Loucy (cell line): ENCODE measurements at regions not wholly inside any gene's neighbourhood (a gene's known extent, or its start where the extent isn't known, plus 50 kb on each side); places are given as distances from the start of the nearest gene placed in this dataset.

ENCODE experiments used
- H2AFZ ChIP-seq: fragments of 200-600 bp; sonication (generic); 2 replicates; pipeline ENCODE4 v1.6.0; 2016; ENCODE audit warnings: antibody characterized with exemption, mild to moderate bottlenecking, low read length, moderate library complexity
- H3F3A ChIP-seq: fragments of 200-600 bp; 2 replicates; pipeline ENCODE4 v1.6.0; 2016; ENCODE audit warnings: antibody characterized with exemption, low read depth, mild to moderate bottlenecking
- H3K27me3 ChIP-seq: fragments of 200-600 bp; sonication (generic); 2 replicates; pipeline ENCODE4 v1.6.1; 2014; ENCODE audit warnings: low read length, mild to moderate bottlenecking; ENCODE audit not compliant: insufficient read depth, poor library complexity, severe bottlenecking
- H3K36me3 ChIP-seq: fragments of 200-600 bp; sonication (generic); 2 replicates; pipeline ENCODE4 v1.6.1; 2016; ENCODE audit warnings: low read length; ENCODE audit not compliant: insufficient read depth
- H3K4me1 ChIP-seq: fragments of 200-600 bp; sonication (generic); 2 replicates; pipeline ENCODE4 v1.5.1; 2014; ENCODE audit warnings: low read length, mild to moderate bottlenecking; ENCODE audit not compliant: insufficient read depth, poor library complexity, severe bottlenecking
- H3K4me2 ChIP-seq: fragments of 200-600 bp; sonication (generic); 2 replicates; pipeline ENCODE4 v1.6.0; 2014; ENCODE audit warnings: antibody characterized with exemption, low read length, low read depth, mild to moderate bottlenecking; ENCODE audit not compliant: poor library complexity, severe bottlenecking
- H3K4me3 ChIP-seq: fragments of 200-600 bp; sonication (generic); 2 replicates; pipeline ENCODE4 v1.5.1; 2014; ENCODE audit warnings: low read length, mild to moderate bottlenecking, mixed read lengths; ENCODE audit not compliant: poor library complexity, severe bottlenecking
- H3K79me2 ChIP-seq: fragments of 200-600 bp; sonication (generic); 2 replicates; pipeline ENCODE4 v1.6.1; 2014; ENCODE audit warnings: low read length; ENCODE audit not compliant: insufficient read depth
- H3K9ac ChIP-seq: fragments of 200-600 bp; sonication (generic); 2 replicates; pipeline ENCODE4 v1.6.0; 2014; ENCODE audit warnings: mild to moderate bottlenecking, low read depth, low read length, moderate library complexity; ENCODE audit not compliant: poor library complexity, severe bottlenecking
- H3K9me2 ChIP-seq: fragments of 200-600 bp; sonication (generic); replicated peaks from 2 replicates; pipeline ENCODE4 v1.6.1; 2016; ENCODE audit warnings: low read depth, low read length, mixed read lengths
- H3K9me3 ChIP-seq: fragments of 200-600 bp; sonication (generic); 2 replicates; pipeline ENCODE4 v1.6.1; 2014; ENCODE audit warnings: mild to moderate bottlenecking, antibody characterized with exemption, low read length, low read depth; ENCODE audit not compliant: insufficient read depth
- H4K20me1 ChIP-seq: fragments of 200-600 bp; sonication (generic); 2 replicates; pipeline ENCODE4 v1.6.0; 2014; ENCODE audit warnings: antibody characterized with exemption, low read length, mild to moderate bottlenecking; ENCODE audit not compliant: insufficient read depth, poor library complexity, severe bottlenecking
- CTCF ChIP-seq: fragments of 200-600 bp; sonication (generic); conservative IDR thresholded peaks from 2 replicates; pipeline ENCODE4 v1.5.1; 2014; ENCODE audit warnings: mild to moderate bottlenecking, antibody characterized with exemption, low read length
- EZH2phosphoT487 ChIP-seq: fragments of 200-600 bp; IDR thresholded peaks from 2 replicates; pipeline ENCODE4 v1.6.1; 2018; ENCODE audit warnings: antibody characterized with exemption, mild to moderate bottlenecking, moderate library complexity, borderline replicate concordance

GRCh38 chr5:58121391-58121790 is 338.5 kb downstream of the PLK2 start:
- no peak overlapping the region for H3K9ac ChIP-seq
- H3K4me1 ChIP-seq: peaks cover 4% of the 10 kb centered on the region
- H4K20me1 ChIP-seq: no peaks in the 10 kb centered on the region
- H3K4me3 ChIP-seq: no peak overlapping the region
- TF ChIP-seq EZH2phosphoT487 (no peak), CTCF (no peak)
- H3K4me2 ChIP-seq: no peak overlapping the region
- H2AFZ ChIP-seq: no peak overlapping the region; the same call in 1 of the 2 replicates
- no peaks in the 10 kb centered on the region for H3K36me3 ChIP-seq
- H3K79me2 ChIP-seq: no peaks in the 10 kb centered on the region
- no peaks in the 10 kb centered on the region for H3K27me3 ChIP-seq
- H3K9me3 ChIP-seq: no peaks in the 10 kb centered on the region
- H3K9me2 ChIP-seq: no peaks in the 10 kb centered on the region
- no peaks in the 10 kb centered on the region for H3F3A ChIP-seq

GRCh38 chr5:58117542-58117941 is 342.3 kb downstream of the PLK2 start:
- Histone ChIP-seq H3K9me2 (no peaks in the 10 kb centered on the region), H3K27me3 (no peaks in the 10 kb centered on the region), H3K9ac (no peak overlapping the region), H3F3A (no peaks in the 10 kb centered on the region), H4K20me1 (no peaks in the 10 kb centered on the region), H3K4me1 (peaks cover 4% of the 10 kb centered on the region), H3K79me2 (no peaks in the 10 kb centered on the region), H2AFZ (no peak overlapping the region), H3K4me2 (no peak overlapping the region), H3K9me3 (no peaks in the 10 kb centered on the region), H3K36me3 (no peaks in the 10 kb centered on the region), H3K4me3 (no peak overlapping the region)
- no peak for TF ChIP-seq CTCF
- no peak for TF ChIP-seq EZH2phosphoT487

GRCh38 chr5:58116346-58116745 is 343.5 kb downstream of the PLK2 start:
- no peak overlapping the region for H3K4me3 ChIP-seq
- H3K79me2 ChIP-seq: no peaks in the 10 kb centered on the region
- H3K4me2 ChIP-seq: no peak overlapping the region
- no peaks in the 10 kb centered on the region for H3K27me3 ChIP-seq
- TF ChIP-seq CTCF: no peak
- no peak for TF ChIP-seq EZH2phosphoT487
- no peaks in the 10 kb centered on the region for H3K4me1 ChIP-seq
- H3K9me2 ChIP-seq: no peaks in the 10 kb centered on the region
- H3F3A ChIP-seq: no peaks in the 10 kb centered on the region
- H2AFZ ChIP-seq: no peak overlapping the region
- no peaks in the 10 kb centered on the region for H3K9me3 ChIP-seq
- no peaks in the 10 kb centered on the region for H4K20me1 ChIP-seq
- H3K9ac ChIP-seq: no peak overlapping the region
- no peaks in the 10 kb centered on the region for H3K36me3 ChIP-seq
